KMS-11 (cell line): ENCODE measurements at regions not wholly inside any gene's neighbourhood (a gene's known extent, or its start where the extent isn't known, plus 50 kb on each side); places are given as distances from the start of the nearest gene placed in this dataset.
"Not testable (repeated sequence)": the region's sequence is repeated elsewhere in the genome, so short reads cannot be mapped to it uniquely, and the experiment has no call there.

ENCODE experiments used
- H2AFZ ChIP-seq: fragments of 200-600 bp; sonication (generic); 2 replicates; pipeline ENCODE4 v1.6.1; 2016; ENCODE audit warnings: antibody characterized with exemption, mixed run types, low read depth
- H3K27ac ChIP-seq: fragments of 200-600 bp; sonication (generic); 2 replicates; pipeline ENCODE4 v1.6.1; 2016; ENCODE audit warnings: mild to moderate bottlenecking, mixed run types
- H3K27me3 ChIP-seq: fragments of 200-600 bp; sonication (generic); 2 replicates; pipeline ENCODE4 v1.6.1; 2017; ENCODE audit warnings: mild to moderate bottlenecking, low read depth, mixed run types, moderate library complexity; ENCODE audit not compliant: insufficient read depth
- H3K36me3 ChIP-seq: fragments of 200-600 bp; sonication (generic); 2 replicates; pipeline ENCODE4 v1.6.1; 2017; ENCODE audit warnings: mild to moderate bottlenecking, mixed run types; ENCODE audit not compliant: insufficient read depth
- H3K4me1 ChIP-seq: fragments of 200-600 bp; sonication (generic); 2 replicates; pipeline ENCODE4 v1.6.1; 2016; ENCODE audit warnings: mild to moderate bottlenecking, low read depth, mixed run types; ENCODE audit not compliant: poor library complexity, severe bottlenecking
- H3K4me2 ChIP-seq: fragments of 200-600 bp; sonication (generic); 2 replicates; pipeline ENCODE4 v1.7.0; 2016; ENCODE audit warnings: mild to moderate bottlenecking, mixed run types
- H3K4me3 ChIP-seq: fragments of 200-600 bp; sonication (generic); IDR thresholded peaks from 2 replicates; pipeline ENCODE4 v1.6.1; 2017; ENCODE audit warnings: low read depth, low read length, mixed read lengths; ENCODE audit not compliant: insufficient read depth
- H3K79me2 ChIP-seq: fragments of 200-600 bp; sonication (generic); 2 replicates; pipeline ENCODE4 v1.6.1; 2016; ENCODE audit warnings: low read depth, mixed run types; ENCODE audit not compliant: insufficient read depth
- H3K9ac ChIP-seq: fragments of 200-600 bp; sonication (generic); 2 replicates; pipeline ENCODE4 v1.6.1; 2016; ENCODE audit warnings: mild to moderate bottlenecking, mixed run types
- H4K20me1 ChIP-seq: fragments of 200-600 bp; sonication (generic); 2 replicates; pipeline ENCODE4 v1.6.1; 2016; ENCODE audit warnings: mild to moderate bottlenecking, mixed run types; ENCODE audit not compliant: insufficient read depth
- TF ChIP-seq, protein P1 (sequence below): fragments of 200-600 bp; sonication (generic); conservative IDR thresholded peaks from 2 replicates; pipeline ENCODE4 v1.6.1; 2017; ENCODE audit warnings: low read depth, mild to moderate bottlenecking, antibody characterized with exemption, low read length, moderate library complexity, mixed read lengths

DNA sequence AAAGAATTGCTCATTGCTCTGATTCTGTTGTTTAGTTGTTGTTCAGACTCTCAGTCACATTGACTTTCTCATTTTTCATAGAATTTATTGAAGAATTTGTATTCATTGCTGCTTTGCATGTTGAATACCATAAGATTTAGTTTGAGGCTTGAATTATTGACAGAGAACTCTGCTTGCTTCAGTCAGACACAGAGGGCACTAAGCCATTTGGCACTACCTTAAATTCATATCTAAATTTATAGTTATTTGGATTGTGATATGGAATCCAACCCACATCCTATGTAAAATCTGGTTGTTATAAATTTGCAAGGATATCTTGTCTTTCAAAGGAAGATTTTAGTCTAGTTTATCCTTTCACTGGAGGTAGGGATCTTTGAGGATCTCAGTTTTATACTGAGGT is 1748.6 kb downstream of the BRINP3 start:
- H3K4me2 ChIP-seq, result no peak overlapping the region
- no peak overlapping the region for H2AFZ ChIP-seq
- H3K4me1 ChIP-seq, result no peaks in the 10 kb centered on the region
- TF ChIP-seq, protein P1, sequence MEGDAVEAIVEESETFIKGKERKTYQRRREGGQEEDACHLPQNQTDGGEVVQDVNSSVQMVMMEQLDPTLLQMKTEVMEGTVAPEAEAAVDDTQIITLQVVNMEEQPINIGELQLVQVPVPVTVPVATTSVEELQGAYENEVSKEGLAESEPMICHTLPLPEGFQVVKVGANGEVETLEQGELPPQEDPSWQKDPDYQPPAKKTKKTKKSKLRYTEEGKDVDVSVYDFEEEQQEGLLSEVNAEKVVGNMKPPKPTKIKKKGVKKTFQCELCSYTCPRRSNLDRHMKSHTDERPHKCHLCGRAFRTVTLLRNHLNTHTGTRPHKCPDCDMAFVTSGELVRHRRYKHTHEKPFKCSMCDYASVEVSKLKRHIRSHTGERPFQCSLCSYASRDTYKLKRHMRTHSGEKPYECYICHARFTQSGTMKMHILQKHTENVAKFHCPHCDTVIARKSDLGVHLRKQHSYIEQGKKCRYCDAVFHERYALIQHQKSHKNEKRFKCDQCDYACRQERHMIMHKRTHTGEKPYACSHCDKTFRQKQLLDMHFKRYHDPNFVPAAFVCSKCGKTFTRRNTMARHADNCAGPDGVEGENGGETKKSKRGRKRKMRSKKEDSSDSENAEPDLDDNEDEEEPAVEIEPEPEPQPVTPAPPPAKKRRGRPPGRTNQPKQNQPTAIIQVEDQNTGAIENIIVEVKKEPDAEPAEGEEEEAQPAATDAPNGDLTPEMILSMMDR, result no peak
- no peaks in the 10 kb centered on the region for H3K27me3 ChIP-seq
- H3K4me3 ChIP-seq, result no peak overlapping the region
- H3K27ac ChIP-seq, result no peak overlapping the region
- H3K36me3 ChIP-seq, result no peaks in the 10 kb centered on the region
- no peaks in the 10 kb centered on the region for H3K79me2 ChIP-seq
- no peak overlapping the region for H3K9ac ChIP-seq
- no peaks in the 10 kb centered on the region for H4K20me1 ChIP-seq

DNA sequence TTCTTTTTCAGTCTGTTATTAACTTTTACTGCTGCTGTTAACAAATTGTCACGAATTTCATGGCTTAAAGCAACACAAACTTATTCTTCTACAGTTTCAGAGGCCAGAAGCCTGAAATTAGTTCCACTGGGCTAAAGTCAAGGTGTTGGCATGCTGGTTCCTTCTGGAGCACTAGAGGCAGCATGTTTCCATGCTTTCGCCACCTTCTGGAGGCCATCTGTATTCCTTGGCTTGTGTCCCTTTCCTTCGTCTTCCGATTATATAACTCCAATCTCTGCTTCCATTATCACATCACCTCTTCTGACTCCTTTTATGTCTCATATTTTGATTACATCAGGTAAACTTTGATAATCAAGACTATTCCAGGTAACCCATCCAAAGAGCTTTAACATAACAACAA is 1742.1 kb downstream of the BRINP3 start:
- no peaks in the 10 kb centered on the region for H3K36me3 ChIP-seq
- H3K27ac ChIP-seq, result no peak overlapping the region
- H3K27me3 ChIP-seq, result no peaks in the 10 kb centered on the region
- H4K20me1 ChIP-seq, result no peaks in the 10 kb centered on the region
- no peak overlapping the region for H3K4me2 ChIP-seq
- H3K9ac ChIP-seq, result no peak overlapping the region
- no peaks in the 10 kb centered on the region for H3K79me2 ChIP-seq
- no peak overlapping the region for H3K4me3 ChIP-seq
- TF ChIP-seq, protein P1, result no peak
- no peak overlapping the region for H2AFZ ChIP-seq
- H3K4me1 ChIP-seq, result no peaks in the 10 kb centered on the region

DNA sequence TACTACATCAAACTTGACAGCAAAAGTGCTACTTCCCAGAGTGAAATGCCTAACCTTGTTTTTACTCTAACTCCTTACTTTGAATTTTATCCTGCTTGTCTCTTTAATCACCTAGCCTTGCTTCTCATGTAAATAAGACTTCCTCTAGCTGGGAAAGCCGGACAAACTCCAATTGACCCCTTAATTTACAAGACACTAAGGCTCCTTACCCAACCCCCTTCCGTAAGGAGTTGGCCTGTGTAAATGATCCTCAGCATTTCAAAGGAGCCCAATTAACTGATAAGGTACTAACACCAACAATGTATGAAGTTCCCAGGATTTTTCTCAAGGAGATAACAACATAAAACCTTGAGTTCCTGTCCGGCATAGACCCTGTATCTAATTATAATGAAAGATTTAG is 1728.4 kb downstream of the BRINP3 start:
- not testable (repeated sequence) for H2AFZ ChIP-seq, H3K79me2 ChIP-seq, H3K4me1 ChIP-seq, H3K36me3 ChIP-seq, H3K4me3 ChIP-seq, H3K9ac ChIP-seq, H4K20me1 ChIP-seq, H3K27ac ChIP-seq, H3K27me3 ChIP-seq, H3K4me2 ChIP-seq

DNA sequence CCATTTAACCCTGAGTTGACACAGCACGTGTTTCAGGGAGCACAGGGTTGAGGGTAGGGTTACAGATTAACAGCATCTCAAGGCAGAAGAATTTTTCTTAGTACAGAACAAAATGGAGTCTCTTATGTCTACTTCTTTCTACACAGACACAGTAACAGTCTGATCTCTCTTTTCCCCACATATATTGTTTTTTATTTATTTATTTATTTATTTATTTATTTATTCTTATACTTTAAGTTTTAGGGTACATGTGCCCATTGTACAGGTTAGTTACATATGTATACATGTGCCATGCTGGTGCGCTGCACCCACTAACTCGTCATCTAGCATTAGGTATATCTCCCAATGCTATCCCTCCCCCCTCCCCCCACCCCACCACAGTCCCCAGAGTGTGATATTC is 1725.6 kb downstream of the BRINP3 start:
- not testable (repeated sequence) for H3K36me3 ChIP-seq, H3K27me3 ChIP-seq, H3K4me2 ChIP-seq, H3K79me2 ChIP-seq, H3K27ac ChIP-seq, H4K20me1 ChIP-seq, H3K4me1 ChIP-seq, H3K9ac ChIP-seq, H3K4me3 ChIP-seq, H2AFZ ChIP-seq

DNA sequence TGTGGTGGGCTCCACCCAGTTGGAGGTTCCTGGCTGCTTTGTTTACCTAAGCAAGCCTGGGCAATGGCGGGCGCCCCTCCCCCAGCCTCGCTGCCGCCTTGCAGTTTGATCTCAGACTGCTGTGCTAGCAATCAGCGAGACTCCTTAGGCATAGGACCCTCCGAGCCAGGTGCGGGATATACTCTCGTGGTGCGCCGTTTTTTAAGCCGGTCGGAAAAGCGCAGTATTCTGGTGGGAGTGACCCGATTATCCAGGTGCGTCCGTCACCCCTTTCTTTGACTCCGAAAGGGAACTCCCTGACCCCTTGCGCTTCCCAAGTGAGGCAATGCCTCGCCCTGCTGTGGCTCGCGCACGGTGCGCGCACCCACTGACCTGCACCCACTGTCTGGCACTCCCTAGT is 1719.9 kb downstream of the BRINP3 start:
- not testable (repeated sequence) for H3K27me3 ChIP-seq, H4K20me1 ChIP-seq, H2AFZ ChIP-seq, H3K36me3 ChIP-seq, H3K4me2 ChIP-seq, H3K79me2 ChIP-seq, H3K4me3 ChIP-seq, H3K9ac ChIP-seq, H3K4me1 ChIP-seq, H3K27ac ChIP-seq

DNA sequence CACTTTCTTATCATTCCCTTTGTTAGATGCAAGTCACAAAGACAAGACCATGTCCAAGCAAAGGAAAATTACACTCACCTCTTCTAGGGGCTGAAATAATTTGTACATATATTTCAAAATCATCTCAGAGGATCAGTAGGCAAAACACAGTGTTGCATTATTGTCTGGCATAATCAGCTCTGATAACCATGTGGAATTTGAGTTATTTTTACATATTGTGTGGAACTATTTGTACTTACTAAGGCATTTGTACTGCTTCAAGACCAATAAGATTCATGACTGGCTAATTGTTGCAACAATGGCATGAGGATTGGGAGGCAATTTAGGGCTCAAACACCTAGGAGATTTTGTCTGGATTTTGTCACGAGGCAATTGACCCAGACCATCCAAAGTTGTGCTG is 1716.4 kb downstream of the BRINP3 start:
- H3K79me2 ChIP-seq, result no peaks in the 10 kb centered on the region

More for the DNA sequence above, 1716.4 kb downstream of the BRINP3 start:
- Histone ChIP-seq H3K27me3 (no peaks in the 10 kb centered on the region), H3K27ac (no peak overlapping the region), H3K4me3 (no peak overlapping the region), H3K36me3 (no peaks in the 10 kb centered on the region), H3K4me2 (no peak overlapping the region), H3K9ac (no peak overlapping the region), H2AFZ (no peak overlapping the region), H4K20me1 (no peaks in the 10 kb centered on the region), H3K4me1 (no peaks in the 10 kb centered on the region)
- TF ChIP-seq, protein P1, result no peak
